A673 (cell line): ENCODE measurements at regions not wholly inside any gene's neighbourhood (a gene's known extent, or its start where the extent isn't known, plus 50 kb on each side); places are given as distances from the start of the nearest gene placed in this dataset.
"Not testable (repeated sequence)": the region's sequence is repeated elsewhere in the genome, so short reads cannot be mapped to it uniquely, and the experiment has no call there.

ENCODE experiments used
- BruUV-seq: library from RNA; stranded (reverse); fragments of 400-500 nt; replicated peaks from 2 replicates; lab custom pipeline; 2021; lab: Mats Ljungman, UMichigan
- CTCF ChIA-PET: fragments of 300-600 bp; sonication (Branson Sonifier 250); formaldehyde crosslinking; loops from one replicate; lab custom pipeline; 2022; ENCODE audit warnings: antibody characterized with exemption; lab: Charles Lee
- POLR2A ChIA-PET: fragments of 300-600 bp; sonication (Branson Sonifier 250); formaldehyde crosslinking; loops from one replicate; lab custom pipeline; 2022; ENCODE audit warnings: antibody characterized with exemption; ENCODE audit not compliant: low non-redundant PET; lab: Charles Lee
- DNase-seq: peaks from one replicate; pipeline ENCODE4 v3.0.0-alpha.2; 2015; ENCODE audit warnings: low spot score
- H3K27ac ChIP-seq: fragments of 200-600 bp; sonication (generic); 2 replicates; pipeline ENCODE4 v1.5.1; 2016; ENCODE audit warnings: mixed run types, low read depth, mild to moderate bottlenecking, mixed read lengths, antibody characterized with exemption, low read length; ENCODE audit not compliant: poor library complexity, severe bottlenecking
- H3K27me3 ChIP-seq: fragments of 200-600 bp; sonication (generic); replicated peaks from 2 replicates; pipeline ENCODE4 v1.6.1; 2017; ENCODE audit warnings: mixed run types, low read depth, mild to moderate bottlenecking, mixed read lengths, antibody characterized with exemption, low read length; ENCODE audit not compliant: insufficient read depth, poor library complexity
- H3K36me3 ChIP-seq: fragments of 200-600 bp; sonication (generic); 2 replicates; pipeline ENCODE4 v1.6.1; 2016; ENCODE audit warnings: mixed run types, mild to moderate bottlenecking, mixed read lengths, antibody characterized with exemption, low read length; ENCODE audit not compliant: insufficient read depth, poor library complexity, severe bottlenecking
- H3K4me1 ChIP-seq: fragments of 200-600 bp; sonication (generic); 2 replicates; pipeline ENCODE4 v1.6.1; 2017; ENCODE audit warnings: mixed run types, mild to moderate bottlenecking, mixed read lengths, antibody characterized with exemption, low read length; ENCODE audit not compliant: insufficient read depth, poor library complexity, severe bottlenecking
- H3K4me3 ChIP-seq: fragments of 200-600 bp; sonication (generic); 2 replicates; pipeline ENCODE4 v1.5.1; 2016; ENCODE audit warnings: low read depth, mixed run types, mild to moderate bottlenecking, mixed read lengths, low read length; ENCODE audit not compliant: poor library complexity, severe bottlenecking
- H3K9me3 ChIP-seq: fragments of 200-600 bp; sonication (generic); 2 replicates; pipeline ENCODE4 v1.6.1; 2016; ENCODE audit warnings: mixed run types, low read depth, mild to moderate bottlenecking, mixed read lengths, antibody characterized with exemption, low read length; ENCODE audit not compliant: poor library complexity, severe bottlenecking
- EZH2 ChIP-seq: fragments of 200-600 bp; sonication (generic); IDR thresholded peaks from 2 replicates; pipeline ENCODE4 v1.6.1; 2017; ENCODE audit warnings: borderline replicate concordance, low read depth, mild to moderate bottlenecking, mixed read lengths, antibody characterized with exemption, low read length; ENCODE audit not compliant: poor library complexity, severe bottlenecking
- intact Hi-C: fragments of 100-400 bp; cut with micrococcal nuclease; formaldehyde crosslinking; loops from one replicate; pipeline ENCODE4 v1.10.0; 2022; ENCODE audit not compliant: unreplicated experiment
- TF ChIP-seq, protein P1 (sequence below): fragments of 300-800, 200-600 bp; sonication (generic); conservative IDR thresholded peaks from 2 replicates; pipeline ENCODE4 v1.5.1; 2017; ENCODE audit warnings: low read depth, mild to moderate bottlenecking, antibody characterized with exemption, low read length, moderate library complexity, mixed read lengths

DNA sequence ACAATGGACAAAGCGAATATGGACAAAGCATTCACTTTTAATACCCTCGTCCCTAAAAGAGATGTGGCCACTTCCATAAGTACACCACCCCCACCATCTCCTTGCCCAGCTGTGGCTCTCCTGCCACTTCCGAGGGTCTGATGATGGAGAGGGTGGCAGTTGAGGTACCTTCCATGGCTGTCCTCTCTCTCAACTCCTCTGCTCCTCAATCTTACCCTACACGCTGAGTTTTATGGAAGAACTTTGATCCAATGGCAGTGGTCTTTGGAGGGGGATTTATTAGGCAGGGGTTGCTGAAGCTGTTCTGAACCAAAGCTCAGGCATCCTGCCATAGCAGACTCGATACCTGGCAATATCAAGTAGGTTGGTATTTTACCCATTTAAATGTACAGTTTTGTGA lies 413.0 kb downstream of the TSHZ3 start:
- no peak for TF ChIP-seq EZH2
- TF ChIP-seq, protein P1, sequence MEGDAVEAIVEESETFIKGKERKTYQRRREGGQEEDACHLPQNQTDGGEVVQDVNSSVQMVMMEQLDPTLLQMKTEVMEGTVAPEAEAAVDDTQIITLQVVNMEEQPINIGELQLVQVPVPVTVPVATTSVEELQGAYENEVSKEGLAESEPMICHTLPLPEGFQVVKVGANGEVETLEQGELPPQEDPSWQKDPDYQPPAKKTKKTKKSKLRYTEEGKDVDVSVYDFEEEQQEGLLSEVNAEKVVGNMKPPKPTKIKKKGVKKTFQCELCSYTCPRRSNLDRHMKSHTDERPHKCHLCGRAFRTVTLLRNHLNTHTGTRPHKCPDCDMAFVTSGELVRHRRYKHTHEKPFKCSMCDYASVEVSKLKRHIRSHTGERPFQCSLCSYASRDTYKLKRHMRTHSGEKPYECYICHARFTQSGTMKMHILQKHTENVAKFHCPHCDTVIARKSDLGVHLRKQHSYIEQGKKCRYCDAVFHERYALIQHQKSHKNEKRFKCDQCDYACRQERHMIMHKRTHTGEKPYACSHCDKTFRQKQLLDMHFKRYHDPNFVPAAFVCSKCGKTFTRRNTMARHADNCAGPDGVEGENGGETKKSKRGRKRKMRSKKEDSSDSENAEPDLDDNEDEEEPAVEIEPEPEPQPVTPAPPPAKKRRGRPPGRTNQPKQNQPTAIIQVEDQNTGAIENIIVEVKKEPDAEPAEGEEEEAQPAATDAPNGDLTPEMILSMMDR = no peak
- Histone ChIP-seq H3K27ac (no peak overlapping the region), H3K36me3 (no peaks in the 10 kb centered on the region), H3K4me3 (no peak overlapping the region), H3K4me1 (no peaks in the 10 kb centered on the region), H3K27me3 (no peaks in the 10 kb centered on the region), H3K9me3 (no peaks in the 10 kb centered on the region)
- POLR2A ChIA-PET = no interaction called here
- intact Hi-C loops = no loop called here
- CTCF ChIA-PET = no interaction called here
- no TSS peak for BruUV-seq
- DNase-seq = no peak

DNA sequence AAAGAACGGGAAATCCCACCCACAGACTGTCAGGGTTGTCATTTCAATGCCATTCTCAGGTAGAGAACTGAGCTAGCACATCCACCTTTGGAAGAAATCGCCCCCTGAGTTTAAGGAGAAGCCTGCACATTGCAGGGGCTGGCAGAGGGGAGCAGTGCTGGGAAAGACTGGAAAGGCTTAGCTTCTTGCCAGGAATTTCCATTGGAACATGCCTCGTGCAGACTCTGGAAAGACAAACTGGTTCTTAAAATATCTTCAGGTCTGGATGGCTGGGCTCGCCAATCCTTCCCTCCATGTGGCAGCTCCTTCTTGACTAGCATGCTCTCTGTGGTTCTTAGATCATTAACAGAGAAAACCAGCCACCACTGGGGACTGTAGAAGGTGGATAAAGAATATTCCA lies 414.1 kb downstream of the TSHZ3 start:
- intact Hi-C loops = no loop called here
- H3K27ac ChIP-seq = no peak overlapping the region
- H3K27me3 ChIP-seq = no peaks in the 10 kb centered on the region
- no peak overlapping the region for H3K4me3 ChIP-seq
- no TSS peak for BruUV-seq
- H3K36me3 ChIP-seq = no peaks in the 10 kb centered on the region
- H3K9me3 ChIP-seq = no peaks in the 10 kb centered on the region
- CTCF ChIA-PET = no interaction called here
- DNase-seq = no peak
- H3K4me1 ChIP-seq = no peaks in the 10 kb centered on the region
- POLR2A ChIA-PET = no interaction called here
- TF ChIP-seq EZH2 = no peak
- TF ChIP-seq, protein P1 = no peak

DNA sequence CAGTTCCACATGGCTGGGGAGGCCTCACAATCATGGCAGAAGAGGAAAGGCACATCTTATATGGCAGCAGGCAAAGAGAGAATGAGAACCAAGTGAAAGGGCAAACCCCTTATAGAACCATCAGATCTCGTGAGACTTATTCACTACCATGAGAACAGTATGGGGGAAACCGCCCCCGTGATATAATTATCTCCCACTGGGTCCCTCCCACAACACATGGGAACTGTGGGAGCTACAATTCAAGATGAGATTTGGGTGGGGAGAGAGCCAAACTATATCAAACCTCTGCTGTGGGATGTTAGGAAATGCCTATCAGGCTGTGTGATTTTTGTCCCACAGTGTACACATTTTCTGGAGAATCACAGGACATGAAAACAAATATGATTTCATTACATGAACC lies 415.8 kb downstream of the TSHZ3 start:
- POLR2A ChIA-PET, H3K27ac ChIP-seq, BruUV-seq: not testable (repeated sequence)

GRCh38 chr19:30932854-30933253 lies 416.4 kb downstream of the TSHZ3 start:
- TF ChIP-seq, protein P1 = no peak
- TF ChIP-seq EZH2 = no peak

More for the DNA sequence above, 415.8 kb downstream of the TSHZ3 start:
- CTCF ChIA-PET, H3K27me3 ChIP-seq, H3K9me3 ChIP-seq, intact Hi-C loops, DNase-seq, H3K4me1 ChIP-seq, H3K36me3 ChIP-seq, H3K4me3 ChIP-seq: not testable (repeated sequence)

More at GRCh38 chr19:30932854-30933253, 416.4 kb downstream of the TSHZ3 start:
- intact Hi-C loops = no loop called here
- Histone ChIP-seq H3K36me3 (no peaks in the 10 kb centered on the region), H3K4me3 (no peak overlapping the region), H3K27ac (no peak overlapping the region), H3K4me1 (no peaks in the 10 kb centered on the region), H3K27me3 (no peaks in the 10 kb centered on the region), H3K9me3 (no peaks in the 10 kb centered on the region)
- no peak for DNase-seq
- ChIA-PET CTCF (no interaction called here), POLR2A (no interaction called here)
- no TSS peak for BruUV-seq
